Activated T-cell treated with anti-CD3 and anti-CD28 coated beads for 24 hours (primary cell): ENCODE measurements at regions not wholly inside any gene's neighbourhood (a gene's known extent, or its start where the extent isn't known, plus 50 kb on each side); places are given as distances from the start of the nearest gene placed in this dataset.
"Not testable (repeated sequence)": the region's sequence is repeated elsewhere in the genome, so short reads cannot be mapped to it uniquely, and the experiment has no call there.

ENCODE experiments used
- DNase-seq: peaks from one replicate; pipeline ENCODE4 v3.0.0-alpha.2; 2020; ENCODE audit warnings: low read depth

- no peak for DNase-seq
Observed at GRCh38 chr18:8882632-8883408, 177.5 kb downstream of the MTCL1 start.

GRCh38 chr18:8883409-8883668, 178.0 kb downstream of the MTCL1 start:
- DNase-seq = no peak

GRCh38 chr18:8887877-8888276, 182.5 kb downstream of the MTCL1 start:
- DNase-seq = not testable (repeated sequence)

GRCh38 chr18:8889489-8889888, 184.1 kb downstream of the MTCL1 start:
- no peak for DNase-seq

GRCh38 chr18:8890503-8890902, 185.1 kb downstream of the MTCL1 start:
- not testable (repeated sequence) for DNase-seq

GRCh38 chr18:8890957-8891464, 185.7 kb downstream of the MTCL1 start:
- DNase-seq = no peak

GRCh38 chr18:8893221-8893620, 187.9 kb downstream of the MTCL1 start:
- no peak for DNase-seq

GRCh38 chr18:8893628-8894231, 188.4 kb downstream of the MTCL1 start:
- no peak for DNase-seq

GRCh38 chr18:8894823-8895222, 189.5 kb downstream of the MTCL1 start:
- no peak for DNase-seq

- no peak for DNase-seq
Observed at GRCh38 chr18:8895341-8895740, 190.0 kb downstream of the MTCL1 start.

- DNase-seq = no peak
Observed at GRCh38 chr18:8895987-8896619, 190.7 kb downstream of the MTCL1 start.

- DNase-seq = no peak
Observed at GRCh38 chr18:8899000-8899399, 193.6 kb downstream of the MTCL1 start.

- no peak for DNase-seq
Observed at GRCh38 chr18:8900552-8900951, 195.2 kb downstream of the MTCL1 start.

- DNase-seq = no peak
Observed at GRCh38 chr18:8901019-8901418, 195.7 kb downstream of the MTCL1 start.

GRCh38 chr18:8904316-8904715, 198.2 kb upstream of the NDUFV2 start:
- DNase-seq = no peak

GRCh38 chr18:8908792-8909510, 193.5 kb upstream of the NDUFV2 start:
- DNase-seq = no peak

- no peak for DNase-seq
Observed at GRCh38 chr18:8910186-8910822, 192.2 kb upstream of the NDUFV2 start.

- DNase-seq = no peak
Observed at GRCh38 chr18:8910843-8911242, 191.7 kb upstream of the NDUFV2 start.

- no peak for DNase-seq
Observed at GRCh38 chr18:8911408-8912340, 190.8 kb upstream of the NDUFV2 start.

GRCh38 chr18:8912348-8913326, 189.9 kb upstream of the NDUFV2 start:
- DNase-seq = no peak
